RWPE1 (cell line): ENCODE measurements at regions not wholly inside any gene's neighbourhood (a gene's known extent, or its start where the extent isn't known, plus 50 kb on each side); places are given as distances from the start of the nearest gene placed in this dataset.

Experiments used
- CTCF ChIA-PET: fragments of 350-600 bp; sonication (Branson Sonifier 250); formaldehyde crosslinking; extraction: SDS; loops from one replicate; lab custom pipeline; 2021; lab: Yijun Ruan, JAX
- POLR2A ChIA-PET: fragments of 400-600 bp; formaldehyde crosslinking; extraction: SDS; loops from one replicate; lab custom pipeline; 2020; ENCODE audit warnings: antibody characterized with exemption; ENCODE audit not compliant: low non-redundant PET; lab: Yijun Ruan, JAX
- DNase-seq: peaks from one replicate; pipeline ENCODE4 v3.0.0; 2012; ENCODE audit warnings: low spot score
- H3K27ac ChIP-seq: fragments of 450-650 bp; 2 replicates; pipeline ENCODE4 v1.5.1; 2017
- TF ChIP-seq, protein P1 (sequence below): fragments of 450-650 bp; conservative IDR thresholded peaks from 2 replicates; pipeline ENCODE4 v1.5.1; 2017; ENCODE audit warnings: low read depth, mild to moderate bottlenecking

DNA sequence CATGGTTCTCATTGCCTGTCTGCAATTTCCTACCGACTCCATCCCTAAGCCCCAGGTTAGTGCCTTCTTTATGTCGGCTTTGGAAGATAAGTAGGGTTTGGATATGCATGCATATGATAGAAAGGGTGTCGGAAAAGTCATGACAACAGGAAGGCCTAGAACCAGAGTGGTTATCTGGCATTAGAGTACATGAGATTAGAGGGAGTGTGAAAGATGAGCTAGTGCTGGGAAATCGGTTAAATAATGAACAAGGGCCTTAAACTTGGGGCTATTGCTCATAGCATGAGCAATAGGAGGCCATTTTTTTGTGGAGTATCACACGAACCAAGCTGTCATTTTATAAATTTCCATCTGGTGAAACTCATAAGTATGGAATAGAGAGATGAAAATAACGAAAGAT lies 54.0 kb upstream of the LPP start:
- no peak for DNase-seq
- TF ChIP-seq, protein P1, sequence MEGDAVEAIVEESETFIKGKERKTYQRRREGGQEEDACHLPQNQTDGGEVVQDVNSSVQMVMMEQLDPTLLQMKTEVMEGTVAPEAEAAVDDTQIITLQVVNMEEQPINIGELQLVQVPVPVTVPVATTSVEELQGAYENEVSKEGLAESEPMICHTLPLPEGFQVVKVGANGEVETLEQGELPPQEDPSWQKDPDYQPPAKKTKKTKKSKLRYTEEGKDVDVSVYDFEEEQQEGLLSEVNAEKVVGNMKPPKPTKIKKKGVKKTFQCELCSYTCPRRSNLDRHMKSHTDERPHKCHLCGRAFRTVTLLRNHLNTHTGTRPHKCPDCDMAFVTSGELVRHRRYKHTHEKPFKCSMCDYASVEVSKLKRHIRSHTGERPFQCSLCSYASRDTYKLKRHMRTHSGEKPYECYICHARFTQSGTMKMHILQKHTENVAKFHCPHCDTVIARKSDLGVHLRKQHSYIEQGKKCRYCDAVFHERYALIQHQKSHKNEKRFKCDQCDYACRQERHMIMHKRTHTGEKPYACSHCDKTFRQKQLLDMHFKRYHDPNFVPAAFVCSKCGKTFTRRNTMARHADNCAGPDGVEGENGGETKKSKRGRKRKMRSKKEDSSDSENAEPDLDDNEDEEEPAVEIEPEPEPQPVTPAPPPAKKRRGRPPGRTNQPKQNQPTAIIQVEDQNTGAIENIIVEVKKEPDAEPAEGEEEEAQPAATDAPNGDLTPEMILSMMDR, result no peak
- no peak overlapping the region for H3K27ac ChIP-seq
- ChIA-PET CTCF (interaction anchor here (0.6 kb wide), 1 partner anchor 28 kb away, joined by 3 read pairs; no protein-coding TSS in a partner anchor), POLR2A (no interaction called here)

DNA sequence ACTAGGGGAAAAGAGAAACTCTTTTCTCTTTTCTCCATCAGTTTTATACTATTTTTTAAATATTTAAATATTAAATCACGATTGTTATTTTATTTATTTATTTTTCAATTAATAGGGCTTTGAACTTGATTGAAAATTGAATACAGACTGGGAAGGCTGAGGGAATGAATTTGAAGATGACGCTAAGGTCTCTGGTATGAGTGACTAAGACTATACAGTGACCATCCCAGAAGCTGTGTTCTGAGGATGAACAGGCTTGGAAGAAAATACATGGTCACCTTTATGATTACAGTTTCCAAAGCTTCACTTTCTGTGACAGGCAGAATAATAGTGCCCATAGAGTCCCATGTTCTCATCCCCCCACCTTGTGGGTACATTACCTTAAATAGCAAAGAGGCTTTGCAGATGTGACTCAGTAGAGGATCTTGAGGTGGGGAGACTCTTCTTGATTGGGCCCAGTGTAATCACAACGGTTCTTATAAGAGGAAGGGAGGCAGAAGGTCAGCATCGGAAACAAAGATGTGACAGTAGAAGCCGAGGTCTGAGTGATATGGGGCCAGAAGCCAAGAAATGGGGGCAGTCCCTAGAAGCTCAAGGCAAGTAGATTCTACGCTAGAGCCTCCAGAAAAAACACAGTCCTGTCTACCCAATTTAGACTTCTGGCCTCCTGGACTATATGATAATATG lies 51.0 kb upstream of the LPP start:
- POLR2A ChIA-PET, result no interaction called here
- no peak for DNase-seq
- TF ChIP-seq, protein P1, result no peak

DNA sequence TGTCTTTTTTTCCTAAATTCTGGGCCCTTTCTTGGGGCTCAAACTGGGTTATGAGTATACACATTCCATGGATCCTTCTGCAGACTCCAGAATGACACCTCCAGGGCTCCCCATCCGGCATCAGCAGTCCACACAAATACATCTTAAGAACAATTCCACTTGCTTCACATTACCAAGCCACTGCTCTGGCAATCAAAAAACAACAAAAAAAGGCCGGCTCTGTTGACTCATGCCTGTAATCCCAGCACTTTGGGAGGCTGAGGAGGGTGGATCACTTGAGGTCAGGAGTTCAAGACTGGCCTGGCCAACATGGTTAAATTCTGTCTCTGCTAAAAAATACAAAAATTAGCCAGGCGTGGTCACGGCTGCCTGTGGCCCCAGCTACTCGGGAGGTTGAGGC lies 49.9 kb upstream of the LPP start:
- DNase-seq, result no peak
- TF ChIP-seq, protein P1, result no peak
- H3K27ac ChIP-seq, result no peak overlapping the region
- CTCF ChIA-PET, result no interaction called here
- POLR2A ChIA-PET, result no interaction called here

More for the DNA sequence above, 51.0 kb upstream of the LPP start:
- CTCF ChIA-PET, result no interaction called here
- no peak overlapping the region for H3K27ac ChIP-seq
